ENCODE measurements at regions not wholly inside any gene's neighbourhood (a gene's known extent, or its start where the extent isn't known, plus 50 kb on each side); places are given as distances from the start of the nearest gene placed in this dataset.
"Not testable (repeated sequence)": the region's sequence is repeated elsewhere in the genome, so short reads cannot be mapped to it uniquely, and the experiment has no call there.

DNA sequence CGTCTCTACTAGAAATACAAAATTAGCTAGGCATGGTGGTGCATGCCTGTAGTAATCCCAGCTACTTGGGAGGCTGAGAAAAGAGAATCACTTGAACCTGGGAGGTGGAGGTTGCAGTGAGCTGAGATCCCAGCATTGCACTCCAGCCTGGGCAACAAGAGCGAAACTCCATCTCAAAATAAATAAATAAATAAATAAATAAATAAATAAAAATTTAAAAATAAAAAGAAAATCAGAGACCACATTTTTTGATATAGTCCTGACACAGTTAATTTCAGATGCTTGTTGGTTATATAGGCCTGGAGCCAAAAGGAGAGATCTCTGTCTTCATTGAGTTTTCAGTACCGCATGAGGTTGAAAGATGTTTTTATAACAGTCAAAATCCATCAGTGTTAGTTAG, 388.3 kb downstream of the PRELID2 start:
- DNase-seq = not testable (repeated sequence)

DNA sequence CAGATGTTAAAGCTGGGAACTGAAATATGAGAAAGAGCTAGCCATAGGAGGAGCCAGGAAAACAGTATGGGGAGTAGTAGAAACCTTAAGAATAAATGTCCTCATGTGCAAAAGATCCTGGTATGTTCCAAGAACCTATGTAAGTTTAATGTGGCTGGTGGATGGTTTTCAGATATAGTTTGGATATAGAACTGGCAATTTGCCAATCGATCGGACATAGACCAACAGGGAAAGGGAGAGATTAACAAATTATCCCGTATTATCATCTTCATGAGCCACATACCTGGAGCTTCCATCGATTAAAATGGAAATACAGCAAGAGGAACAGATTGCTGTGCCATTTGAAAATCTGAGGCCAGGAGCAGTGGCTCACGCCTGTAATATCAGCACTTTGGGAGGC, 388.7 kb downstream of the PRELID2 start:
- no peak for DNase-seq

DNA sequence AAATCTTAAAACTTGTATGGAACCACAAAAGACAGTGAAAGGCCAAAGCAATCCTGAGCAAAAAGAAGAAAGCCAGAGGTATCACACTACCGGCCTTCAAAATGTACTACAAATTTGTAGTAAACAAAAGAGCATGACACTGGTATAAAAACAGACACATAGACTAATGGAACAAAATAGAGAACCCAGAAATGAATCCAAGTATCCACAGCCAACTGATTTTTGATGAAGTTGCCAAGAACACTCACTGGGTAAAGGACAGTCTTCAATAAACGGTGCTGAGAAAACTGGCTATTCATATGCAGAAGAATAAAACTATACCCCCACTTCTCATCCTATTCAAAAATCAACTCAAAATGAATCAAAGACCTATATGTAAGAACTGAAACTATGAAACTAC, 390.1 kb downstream of the PRELID2 start:
- DNase-seq = no peak

DNA sequence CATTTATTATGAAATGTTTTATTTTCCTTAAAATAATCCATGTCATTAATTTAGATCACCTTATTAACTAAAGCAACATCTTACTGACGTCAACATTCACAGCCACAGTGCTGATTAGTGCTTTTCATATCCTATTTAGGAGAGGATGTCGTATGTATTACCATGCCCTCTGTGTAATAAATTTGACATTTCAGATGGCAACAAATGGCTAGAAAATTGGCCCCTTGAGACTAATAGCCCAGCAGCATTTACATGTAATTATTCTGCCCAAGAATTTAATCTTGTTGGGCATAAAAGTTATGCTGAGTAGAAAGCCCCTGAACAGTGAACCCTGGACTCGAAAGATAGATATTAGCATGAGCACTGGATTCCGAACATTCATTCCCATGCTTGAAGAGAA, 391.2 kb downstream of the PRELID2 start:
- DNase-seq = no peak

DNA sequence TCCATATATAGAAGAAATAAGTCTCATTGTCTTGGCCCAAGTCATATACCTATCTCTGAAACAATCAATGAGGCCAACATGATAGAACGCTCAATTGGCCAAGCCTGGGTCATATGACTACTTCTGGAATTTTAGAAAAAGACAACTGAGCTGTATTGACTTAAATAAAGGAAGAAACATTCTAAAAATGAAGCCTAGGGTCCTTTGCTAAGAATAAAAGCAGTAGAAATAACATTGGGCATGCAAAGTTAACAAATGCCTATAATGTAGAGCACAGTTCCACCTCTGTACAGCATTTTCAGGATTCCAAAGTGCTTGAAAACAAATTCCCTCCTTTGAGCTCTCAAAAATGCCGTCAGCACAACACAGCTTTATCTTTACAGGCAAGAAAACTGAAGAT, 391.8 kb downstream of the PRELID2 start:
- no peak for DNase-seq

DNA sequence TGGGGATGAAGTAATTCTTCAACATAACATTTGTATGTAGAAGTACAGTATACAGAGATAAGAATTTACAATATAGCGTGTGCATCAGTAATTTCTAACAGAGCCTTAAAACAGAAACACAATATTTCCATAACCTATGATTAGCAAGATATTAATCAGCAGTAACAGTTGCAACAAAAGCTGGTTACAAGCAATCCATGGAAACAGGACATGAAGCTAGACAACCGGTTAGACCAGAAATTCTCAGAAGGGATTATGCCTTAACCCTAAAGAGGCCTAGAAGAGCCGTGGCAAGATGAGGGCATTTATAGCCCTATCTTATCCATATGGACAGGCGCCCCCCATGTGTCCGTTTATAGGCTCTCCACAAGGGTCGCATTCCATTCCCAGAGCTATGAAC, 392.5 kb downstream of the PRELID2 start:
- not testable (repeated sequence) for DNase-seq

DNA sequence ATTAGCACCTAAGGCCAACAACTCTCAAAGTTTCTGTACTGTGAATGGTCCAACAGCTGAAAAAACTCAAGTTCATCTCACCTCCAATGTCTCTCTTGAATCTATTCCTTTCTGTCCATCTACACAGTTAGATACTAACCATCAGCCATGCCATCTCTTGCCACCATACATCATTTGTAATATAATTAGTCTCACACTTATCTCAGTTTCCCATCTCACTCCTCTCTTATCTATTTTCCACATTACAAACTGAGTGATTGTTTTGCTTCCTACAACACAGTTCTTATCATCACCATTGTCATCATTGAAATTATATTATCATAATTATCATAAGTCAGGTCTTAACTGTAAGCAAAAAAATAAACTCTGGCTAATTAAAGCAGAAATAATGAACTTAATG, 393.9 kb downstream of the PRELID2 start:
- no peak for DNase-seq

DNA sequence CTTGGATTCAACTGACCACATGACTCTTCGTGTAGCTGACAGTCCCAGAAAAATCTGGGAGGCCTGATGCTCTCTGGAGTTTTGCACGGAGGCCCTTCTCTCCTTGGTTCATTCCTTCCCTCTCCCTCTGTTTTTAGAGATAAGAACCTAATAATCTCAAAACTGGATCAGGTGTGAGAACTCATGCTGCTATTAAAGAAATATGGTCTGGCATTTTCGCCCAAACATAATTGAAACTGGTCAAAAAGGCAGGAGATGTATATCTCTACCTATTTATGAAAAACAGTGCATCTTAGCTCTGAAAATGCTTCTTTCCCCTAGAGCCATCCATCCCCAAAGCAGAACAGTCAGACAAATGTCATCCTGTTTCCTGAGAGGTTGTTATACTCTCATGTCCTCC, 397.5 kb downstream of the PRELID2 start:
- no peak for DNase-seq

DNA sequence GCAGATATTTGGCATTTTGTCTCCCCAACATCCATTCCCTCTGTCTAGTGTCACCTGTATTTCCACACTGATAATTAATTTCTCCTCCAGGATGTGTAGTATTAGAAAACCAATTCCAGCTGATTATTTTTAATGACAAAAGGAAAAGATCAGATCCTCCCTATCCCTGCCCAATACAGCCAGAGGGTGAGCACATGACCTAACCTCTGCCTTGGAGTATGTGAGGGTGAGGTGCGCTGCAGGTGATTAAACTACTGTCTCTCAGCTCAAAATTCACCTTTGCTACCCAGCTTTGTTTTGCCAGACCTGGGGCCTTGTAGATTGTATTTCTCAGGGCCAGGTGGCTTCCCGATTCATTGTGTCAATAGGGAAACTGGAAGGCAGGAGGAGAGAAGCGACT, 402.1 kb downstream of the PRELID2 start:
- DNase-seq = no peak

DNA sequence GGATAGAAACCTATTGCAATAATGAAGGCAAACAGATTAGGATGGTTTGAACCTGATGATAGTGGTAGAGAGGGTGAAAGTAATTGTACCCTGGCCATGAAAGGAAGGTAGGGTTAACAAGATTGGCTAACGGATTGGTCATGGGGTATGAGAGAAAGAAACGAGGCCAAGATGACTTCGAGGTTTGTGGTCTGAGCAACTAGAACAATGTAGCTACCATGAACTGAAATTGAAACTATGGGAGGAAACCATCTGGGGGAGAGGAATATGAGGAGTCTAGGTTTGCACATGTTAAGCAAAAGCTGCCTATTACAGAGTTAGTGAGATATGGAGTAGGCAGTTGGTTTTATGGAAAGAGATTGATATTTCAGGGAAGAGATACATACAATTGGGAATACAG, 406.0 kb downstream of the PRELID2 start:
- DNase-seq = no peak

DNA sequence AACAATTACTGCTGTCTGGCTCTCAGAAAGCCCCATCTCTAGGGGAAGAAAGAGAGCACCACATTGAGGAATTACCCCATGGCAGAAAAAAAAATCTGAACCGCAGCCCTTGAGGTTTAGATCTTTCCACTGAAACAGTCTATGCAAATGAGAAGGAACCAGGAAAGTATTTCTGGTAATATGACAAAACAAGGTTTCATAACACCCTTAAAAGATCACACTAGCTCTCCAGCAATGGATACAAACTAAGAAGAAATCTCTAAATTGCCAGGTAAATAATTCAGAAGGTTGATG, 427.1 kb downstream of the PRELID2 start:
- DNase-seq = no peak

DNA sequence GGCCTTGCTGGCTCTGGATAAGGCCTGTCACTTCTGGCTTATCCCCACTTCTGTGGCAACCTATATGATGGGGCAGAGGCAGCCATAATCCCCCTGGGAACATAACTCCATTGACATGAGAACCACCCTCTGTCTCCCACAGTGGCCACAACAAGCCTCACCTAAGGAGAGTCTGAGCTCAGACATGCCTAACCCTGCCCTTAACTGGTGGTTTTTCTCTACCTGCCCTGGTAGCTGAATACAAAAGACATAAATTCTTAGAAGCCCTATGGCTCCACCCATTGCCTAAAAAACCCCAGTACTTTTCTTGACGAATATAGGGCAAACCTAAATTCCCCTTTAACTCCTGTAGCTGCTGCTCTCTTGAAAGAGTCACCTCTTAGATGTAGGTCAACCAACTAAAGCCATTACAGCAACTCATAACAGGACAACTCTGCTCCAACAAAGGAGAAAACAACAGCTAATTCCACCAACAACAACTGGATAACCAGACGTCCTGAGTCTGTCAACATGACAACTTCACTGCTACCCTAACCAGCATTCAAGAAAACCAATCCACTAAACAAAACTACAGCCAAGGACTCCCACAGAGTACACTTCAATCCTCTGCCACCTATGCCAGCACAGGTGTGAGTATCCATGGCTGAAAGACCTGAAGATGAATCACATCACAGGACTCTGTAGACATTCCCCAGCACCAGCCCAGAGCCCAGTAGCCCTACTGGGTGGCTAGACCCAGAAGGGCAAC, 427.7 kb downstream of the PRELID2 start:
- no peak for DNase-seq

DNA sequence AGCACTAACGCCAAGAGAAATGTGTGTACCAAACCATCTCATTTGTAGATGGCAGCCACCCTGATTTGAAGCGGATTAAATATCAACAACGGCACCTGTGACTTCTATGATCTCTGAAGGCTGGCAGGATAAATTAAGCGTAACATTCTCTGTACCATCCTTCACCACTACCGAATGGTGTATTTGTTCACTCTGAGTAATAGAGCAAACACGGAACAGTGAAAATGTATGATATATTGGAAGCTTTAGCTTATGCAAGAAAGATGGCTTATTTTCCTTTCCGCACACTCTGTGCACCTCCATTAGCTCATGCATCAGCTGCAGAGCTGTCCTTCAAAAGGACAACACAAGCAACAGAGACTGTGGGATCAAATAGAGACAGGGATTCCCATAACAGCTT, 431.1 kb downstream of the PRELID2 start:
- no peak for DNase-seq

DNA sequence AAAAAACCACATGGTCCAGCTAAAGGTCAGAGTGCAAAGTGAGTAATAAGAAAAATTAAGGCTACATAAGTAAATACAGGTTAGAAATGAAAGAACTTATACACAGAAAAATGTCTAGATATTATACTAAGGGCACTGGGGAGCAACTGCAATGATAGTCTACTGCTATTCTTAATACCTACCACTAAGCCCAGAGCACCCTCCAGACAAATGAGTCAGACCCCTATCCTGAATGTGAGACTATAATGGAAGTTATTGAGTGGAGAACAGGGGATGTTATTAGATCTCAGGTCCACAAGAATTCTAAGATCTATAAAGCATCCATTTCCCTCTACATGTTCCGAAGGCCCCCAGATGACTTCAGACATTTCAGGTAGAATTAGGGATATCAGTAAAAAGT, 438.3 kb downstream of the PRELID2 start:
- DNase-seq = no peak

DNA sequence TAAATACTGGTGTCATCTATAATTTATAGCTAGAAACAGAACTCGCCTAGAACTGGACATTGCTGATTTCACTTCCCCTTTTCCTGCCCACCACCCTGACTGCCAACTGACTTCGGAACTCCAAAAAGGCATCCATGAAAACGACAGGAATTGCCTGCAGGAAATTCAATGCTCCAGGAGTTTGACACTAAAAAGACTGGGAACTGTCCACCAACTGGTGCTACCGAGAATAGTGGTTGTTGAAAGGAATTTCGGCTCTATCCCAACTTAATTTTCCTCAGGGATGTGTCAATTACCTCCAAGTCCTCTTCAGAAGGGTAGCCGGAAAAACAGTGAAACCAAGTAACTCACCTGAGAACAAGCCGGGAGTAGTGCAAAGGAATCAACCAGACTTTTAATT, 440.0 kb downstream of the PRELID2 start:
- DNase-seq = not testable (repeated sequence)

DNA sequence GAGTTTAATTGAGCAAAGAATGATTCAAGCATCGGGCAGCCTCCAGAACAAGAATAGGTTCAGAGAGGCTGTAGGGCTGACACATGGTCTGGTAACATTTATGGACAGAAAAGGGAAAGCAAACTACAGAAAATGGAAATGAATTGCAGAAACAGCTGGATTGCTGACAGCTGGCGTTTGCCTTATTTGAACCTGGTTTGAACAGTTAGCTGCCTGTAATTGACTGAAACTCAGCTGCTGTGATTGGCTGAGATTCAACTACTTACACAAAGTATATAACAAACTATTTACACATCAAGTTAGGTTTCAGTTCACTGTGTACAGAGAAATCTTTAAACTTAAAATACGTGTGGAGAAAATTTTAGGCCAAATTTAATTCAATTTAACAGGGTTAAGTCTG, 441.7 kb downstream of the PRELID2 start:
- DNase-seq = no peak

DNA sequence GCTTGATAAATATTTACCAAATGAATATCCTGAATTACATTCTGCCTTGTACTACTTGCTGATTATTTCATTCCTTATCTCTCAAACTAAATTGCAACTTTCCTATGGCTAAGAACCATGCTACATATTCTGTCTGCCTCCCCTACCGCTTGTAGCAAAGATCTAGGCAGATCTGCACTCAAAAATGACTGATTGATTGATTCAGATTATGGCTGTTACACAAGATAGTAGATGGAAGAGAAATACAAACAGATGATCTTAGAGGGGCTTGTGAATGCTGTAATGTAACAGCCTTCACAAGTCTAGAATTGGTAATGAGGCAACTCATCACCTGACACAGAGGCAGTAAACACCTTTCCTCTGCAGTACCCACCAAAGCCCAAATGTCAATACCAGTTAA, 446.1 kb downstream of the PRELID2 start:
- DNase-seq = no peak

DNA sequence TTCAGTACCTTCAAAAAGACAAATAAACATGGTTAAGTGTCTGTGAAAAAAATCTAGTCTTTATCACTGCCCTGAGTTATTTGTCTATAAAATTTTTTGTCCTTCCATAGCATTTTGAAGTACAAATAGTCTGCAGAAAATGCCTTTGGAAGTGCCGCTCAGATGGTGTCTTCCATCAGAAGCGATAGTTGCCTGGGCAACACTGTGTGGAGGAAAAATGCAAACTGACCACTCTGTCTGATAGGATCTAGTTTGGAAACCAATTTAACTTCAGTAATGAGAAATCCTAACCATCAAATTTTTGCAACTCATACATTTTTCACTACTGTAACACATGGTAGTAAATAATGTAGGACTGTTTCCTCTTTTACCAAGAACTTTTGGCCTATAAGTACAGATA, 449.9 kb downstream of the PRELID2 start:
- DNase-seq = no peak

DNA sequence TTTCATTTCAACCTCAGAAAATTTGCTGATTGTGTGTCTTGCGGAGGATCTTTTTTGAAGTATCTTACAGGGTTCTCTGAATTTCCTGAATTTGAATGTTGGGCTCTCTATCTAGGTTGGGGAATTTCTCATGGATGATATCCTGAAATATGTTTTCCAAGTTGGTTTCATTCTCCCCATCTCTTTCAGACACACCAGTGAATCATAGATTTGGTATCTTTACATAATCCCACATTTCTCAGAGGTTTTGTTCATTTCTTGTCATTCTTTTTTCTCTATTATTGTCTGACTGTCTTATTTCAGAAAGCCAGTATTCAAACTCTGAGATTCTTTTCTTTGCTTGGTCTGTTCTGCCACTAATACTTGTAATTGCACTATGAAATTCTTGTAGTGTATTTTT, 456.9 kb downstream of the PRELID2 start:
- no peak for DNase-seq

DNA sequence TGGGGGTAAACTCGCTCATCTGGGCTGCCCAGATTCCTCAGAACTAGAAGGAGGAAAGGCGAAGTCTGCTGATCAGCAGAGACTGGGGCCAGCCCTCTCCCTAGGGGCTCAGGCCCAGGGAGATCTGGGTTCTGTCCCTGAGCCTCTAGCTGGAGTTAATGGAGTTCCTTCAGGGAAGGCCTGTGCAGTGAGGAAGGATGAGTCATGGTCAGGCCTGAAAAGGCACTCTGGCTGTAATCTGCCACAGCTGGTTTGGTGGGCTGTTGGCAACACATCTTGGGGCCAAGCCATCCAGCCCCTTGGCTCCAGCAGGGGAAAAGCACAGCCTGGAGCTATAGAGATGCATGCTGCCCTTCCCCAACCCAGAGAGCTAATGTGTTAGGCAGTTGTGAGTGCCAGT, 459.6 kb downstream of the PRELID2 start:
- no peak for DNase-seq

DNA sequence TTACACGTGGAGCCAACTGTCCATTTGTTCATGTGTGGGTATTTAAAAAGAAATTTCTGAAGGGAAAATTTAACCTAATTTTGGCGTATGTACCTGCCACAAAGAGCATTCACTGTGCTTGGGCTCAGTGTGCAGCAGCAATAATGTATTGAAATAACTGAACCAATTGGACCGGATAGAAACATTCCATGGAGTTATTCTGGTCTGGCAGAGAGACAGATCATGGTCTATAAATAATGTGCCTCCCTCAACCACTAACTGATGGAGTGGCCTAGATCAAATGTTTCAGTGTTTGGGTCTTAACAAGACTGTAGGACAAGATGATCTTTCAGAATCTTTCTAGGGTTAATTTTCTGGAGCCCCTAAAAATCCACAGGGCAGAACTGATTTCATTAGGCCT, 469.7 kb downstream of the PRELID2 start:
- DNase-seq = no peak

DNA sequence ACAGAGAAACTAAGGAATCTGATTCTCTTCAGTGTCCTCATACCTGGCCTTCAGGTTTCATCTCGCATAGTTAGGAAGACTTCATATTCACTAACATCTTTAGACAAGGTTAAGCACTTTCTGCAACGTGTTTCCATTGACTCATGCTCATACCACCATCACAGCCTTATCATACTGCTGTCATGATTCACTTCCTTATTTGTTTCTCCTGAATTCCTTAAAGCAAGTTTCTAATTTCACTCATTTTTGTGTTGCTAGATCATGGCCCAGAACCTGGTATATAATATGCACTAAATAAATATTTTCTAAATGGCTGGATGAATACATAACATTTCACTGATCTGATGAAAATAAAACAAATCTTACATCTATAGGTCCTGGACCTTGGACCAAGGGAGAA, 472.9 kb downstream of the PRELID2 start:
- DNase-seq = no peak

DNA sequence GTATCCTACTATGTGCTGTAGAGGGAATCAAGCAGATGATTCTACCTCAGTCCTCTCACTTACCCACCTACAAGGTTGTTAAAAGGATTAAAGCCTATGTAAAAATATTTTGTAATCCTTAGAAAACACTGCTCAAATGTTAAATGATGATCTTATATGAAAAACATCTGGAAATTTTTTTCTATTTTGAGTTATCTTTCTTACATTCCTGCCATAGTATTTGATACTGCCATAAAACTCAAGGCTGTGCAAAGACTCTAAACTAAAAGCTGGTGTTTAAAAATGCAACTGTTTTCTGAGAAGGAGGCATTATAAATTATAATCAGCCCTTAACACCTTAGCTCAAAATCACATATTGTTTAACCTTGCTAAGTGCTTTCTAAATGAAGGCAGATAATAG, 474.2 kb downstream of the PRELID2 start:
- DNase-seq = no peak

DNA sequence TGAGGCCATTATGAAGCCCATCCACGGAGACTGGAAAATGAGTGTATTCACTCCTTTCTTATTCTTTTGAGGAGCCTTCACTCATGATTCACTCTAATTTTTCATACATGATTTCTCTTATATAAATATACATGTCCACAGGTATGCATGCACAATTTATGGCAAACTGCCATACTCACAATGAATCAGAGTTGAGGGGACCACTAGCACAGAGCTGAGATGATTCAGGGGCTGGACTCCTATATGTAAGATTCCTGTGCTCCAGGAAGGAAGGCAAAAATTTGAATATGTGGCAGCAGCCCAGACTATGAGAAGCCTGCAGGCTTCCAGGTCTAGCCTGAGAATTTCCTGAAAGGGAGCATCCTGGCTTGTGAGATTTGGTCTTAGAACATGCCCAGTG, 484.6 kb downstream of the PRELID2 start:
- DNase-seq = no peak

DNA sequence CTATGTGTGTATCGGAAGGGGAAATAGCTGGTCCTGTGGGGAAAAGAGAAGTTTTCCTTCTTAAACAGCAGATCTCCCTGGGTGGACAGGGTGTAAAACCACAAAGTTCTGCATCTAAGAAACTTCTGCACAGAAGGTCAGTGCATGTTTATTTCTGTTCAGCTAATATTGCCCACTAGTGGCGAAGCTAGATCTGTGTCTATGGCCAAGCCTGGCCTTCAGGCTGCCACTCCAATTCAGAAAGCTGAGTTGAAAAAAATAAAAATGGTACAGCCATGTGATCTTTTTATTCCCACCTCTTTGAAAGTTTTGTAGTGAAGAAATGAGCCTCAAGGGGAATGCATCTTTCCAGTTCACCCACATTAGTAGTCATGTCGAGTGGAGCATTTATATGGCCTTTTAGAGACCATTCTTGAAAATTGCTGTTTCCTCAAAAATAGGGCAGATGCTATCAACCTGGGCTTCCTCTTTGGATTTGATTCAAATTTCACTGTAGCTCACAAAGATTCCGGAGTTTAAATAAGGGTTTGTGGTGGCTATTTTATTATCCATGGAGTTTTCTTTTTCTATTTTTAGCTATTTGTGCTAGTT, 488.0 kb downstream of the PRELID2 start:
- DNase-seq = no peak

Measured in NCI-H1694 (cell line).